Esophagus mucosa (tissue), 1 donor: ENCODE measurements at regions not wholly inside any gene's neighbourhood (a gene's known extent, or its start where the extent isn't known, plus 50 kb on each side); places are given as distances from the start of the nearest gene placed in this dataset.
"Not testable (repeated sequence)": the region's sequence is repeated elsewhere in the genome, so short reads cannot be mapped to it uniquely, and the experiment has no call there.

Experiments used
- ATAC-seq: fragments of 200-7000 bp; cut with Tn5 transposase; one replicate; pipeline ENCODE4 v1.9.1; 2020
- donor health status: DM: yes; HTN: yes; CAD: no.

DNA sequence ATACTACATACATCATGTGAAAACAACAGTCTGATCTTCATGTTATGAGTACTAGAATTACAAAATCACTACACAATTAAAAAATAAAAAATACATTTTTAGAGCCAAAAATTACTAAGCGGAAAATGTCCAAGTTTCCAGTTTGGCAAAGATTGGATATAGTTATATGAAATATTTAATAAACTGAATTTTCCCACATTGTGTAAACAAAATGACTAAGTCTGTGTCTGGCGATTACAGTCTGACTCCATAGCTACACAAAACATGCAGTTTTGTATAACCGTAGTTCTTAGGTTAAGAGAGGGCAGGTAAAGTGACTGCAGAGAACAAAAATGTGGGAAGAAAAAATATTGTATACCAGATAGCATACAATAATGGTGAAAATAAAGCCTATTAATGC lies 59.2 kb upstream of the TMEM47 start:
- no peak for ATAC-seq

DNA sequence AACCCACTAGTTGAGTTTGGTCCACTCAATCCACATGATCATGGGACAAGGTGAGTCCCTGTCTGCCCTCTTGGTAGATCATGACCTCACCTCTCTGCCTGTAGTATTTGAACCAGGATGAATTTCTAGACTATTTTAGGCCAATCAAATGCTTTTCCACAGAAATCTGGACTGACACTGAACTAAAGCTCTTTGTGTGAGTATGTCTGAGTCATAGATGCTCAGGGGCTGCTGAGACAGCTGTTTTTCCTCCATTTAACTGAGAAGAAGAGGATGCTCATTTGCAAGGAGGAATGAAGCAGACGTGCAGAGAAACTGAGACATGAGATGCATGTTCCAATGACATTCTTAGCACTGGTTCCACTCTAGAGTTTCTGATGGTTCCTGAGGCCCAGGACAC lies 77.3 kb upstream of the TMEM47 start:
- ATAC-seq, result no peak

DNA sequence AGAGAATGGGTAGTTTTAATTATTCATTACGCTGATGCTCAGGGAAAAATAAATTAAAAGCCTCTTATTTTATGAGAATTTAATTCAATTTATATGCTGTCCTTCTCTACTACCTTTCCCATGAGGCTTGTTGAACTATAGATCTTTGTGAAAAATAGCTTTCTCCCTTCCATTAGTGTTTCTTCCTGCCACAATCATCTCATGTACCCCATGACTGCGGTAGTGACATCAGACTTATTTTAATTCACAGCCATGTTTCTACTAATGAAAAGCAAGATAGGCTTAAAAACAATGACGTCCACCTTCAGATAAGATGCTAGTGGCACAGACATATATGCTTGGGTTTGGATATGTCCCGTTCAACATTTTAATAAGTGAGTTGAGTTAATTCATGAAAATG lies 87.4 kb upstream of the TMEM47 start:
- ATAC-seq, result no peak

DNA sequence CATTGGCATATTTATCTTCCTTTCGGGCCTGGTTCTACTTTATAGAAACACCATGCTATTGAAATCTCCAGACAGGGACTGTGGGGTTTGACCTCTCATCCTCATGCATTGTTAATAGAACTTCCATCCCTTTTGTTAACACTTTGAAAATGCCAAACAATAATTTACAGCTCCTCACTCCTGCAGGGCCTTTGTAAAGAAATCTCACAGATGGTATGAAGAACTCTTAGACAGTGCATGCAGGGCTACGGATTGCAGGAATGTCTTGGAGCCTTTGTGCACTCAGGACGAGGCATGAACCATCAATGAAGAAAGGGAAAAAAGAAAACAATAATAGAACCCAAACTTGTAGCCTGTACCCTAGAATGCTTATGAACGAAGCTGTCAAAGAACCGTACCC lies 92.8 kb upstream of the TMEM47 start:
- ATAC-seq, result no peak

DNA sequence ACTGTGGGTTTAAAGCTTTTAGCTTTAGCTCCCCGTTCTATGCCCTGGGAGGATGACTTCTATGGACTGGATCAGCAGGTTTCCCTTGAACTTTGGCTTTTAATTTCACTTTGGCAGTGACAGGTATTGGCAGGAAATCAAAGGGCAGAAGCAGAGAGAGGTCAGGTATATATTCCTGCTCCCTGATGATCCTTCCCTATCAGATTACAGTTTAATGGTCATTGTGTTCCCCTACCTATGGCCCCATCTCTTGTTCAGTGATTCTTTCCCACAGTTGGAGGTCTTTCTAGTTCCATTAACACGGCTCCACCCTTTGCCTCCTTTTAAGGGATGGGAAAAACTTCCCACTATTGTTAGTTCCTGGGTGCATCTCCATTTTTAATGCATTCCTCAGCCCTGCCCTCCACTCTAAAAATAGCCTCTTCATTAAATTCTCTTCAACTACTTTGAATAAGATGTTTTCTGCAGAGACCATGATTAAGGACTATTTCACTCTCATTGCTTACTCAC lies 107.8 kb upstream of the TMEM47 start:
- no peak for ATAC-seq

DNA sequence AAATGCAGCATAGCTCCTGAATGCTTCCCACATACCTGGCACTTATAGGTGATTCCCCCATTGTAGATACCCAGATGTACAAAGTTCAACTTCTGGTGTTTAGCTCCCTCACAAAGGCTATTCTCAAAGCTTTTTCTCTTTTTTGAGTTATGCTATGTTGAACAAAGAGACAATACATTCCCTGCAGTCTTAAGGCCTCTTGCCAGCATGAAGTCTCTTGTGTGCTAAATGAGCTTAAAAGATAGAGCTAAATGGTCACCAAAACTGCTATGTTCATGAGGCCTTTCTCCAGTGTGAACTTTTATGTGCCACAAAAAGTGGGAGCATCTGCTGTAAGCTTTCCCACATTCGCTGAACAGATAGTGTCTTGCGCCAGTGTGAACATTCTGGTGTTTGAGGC lies 111.2 kb upstream of the TMEM47 start:
- no peak for ATAC-seq

DNA sequence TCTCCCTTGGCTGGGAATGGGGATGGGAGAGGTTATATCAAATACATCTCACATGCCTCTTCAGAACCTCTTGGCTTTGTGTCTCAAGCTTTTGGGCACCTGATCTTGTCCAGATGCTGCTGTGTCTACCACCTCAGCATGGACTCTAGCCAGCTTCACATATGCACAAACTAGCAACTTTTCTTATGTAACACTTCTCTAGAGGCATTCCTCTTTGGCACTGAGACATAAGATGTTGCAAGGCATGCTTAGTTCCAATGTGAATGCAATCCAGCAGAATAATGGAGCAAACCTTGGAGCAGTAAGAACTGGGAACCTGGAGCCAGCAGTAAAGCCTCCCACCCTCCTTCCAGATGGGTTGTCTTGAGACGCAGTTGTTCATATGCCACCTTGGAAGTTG lies 113.4 kb upstream of the TMEM47 start:
- no peak for ATAC-seq

DNA sequence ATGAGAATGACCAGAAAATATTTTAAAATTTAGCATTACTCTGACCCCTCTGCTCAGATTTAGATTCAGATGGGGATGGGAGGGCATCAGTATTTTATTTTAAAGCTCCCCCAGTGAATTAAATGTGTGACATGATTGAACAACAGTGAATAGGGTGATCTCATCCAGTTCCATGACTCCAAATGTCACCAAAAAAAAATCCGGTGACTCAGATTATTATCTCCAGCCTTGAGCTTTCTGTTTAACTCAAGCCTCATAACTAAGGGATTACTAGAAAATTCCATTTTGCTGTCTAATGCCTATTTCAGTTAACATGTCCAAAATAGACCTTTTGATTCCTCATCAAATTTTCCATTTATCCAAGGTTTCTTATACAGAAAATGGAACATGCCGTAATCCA lies 121.8 kb upstream of the TMEM47 start:
- no peak for ATAC-seq

DNA sequence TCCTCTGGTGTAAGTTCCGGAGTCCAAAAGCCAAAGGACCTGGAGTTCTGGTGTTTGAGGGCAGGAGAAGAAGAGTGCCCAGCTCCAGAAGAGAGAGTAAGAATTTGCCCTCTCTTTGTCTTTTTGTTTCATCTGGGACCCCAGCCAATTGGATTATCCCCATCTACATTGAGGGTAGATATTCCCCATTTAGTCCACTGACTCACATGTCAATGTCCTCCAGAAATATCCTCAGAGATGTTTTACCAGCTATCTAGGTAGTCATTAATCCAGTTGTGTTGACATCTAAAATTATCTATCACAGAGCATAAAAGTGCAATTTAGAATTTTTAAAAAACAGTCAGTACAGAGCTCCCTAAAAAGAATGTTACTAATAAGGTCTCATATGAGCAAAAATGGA lies 132.9 kb upstream of the TMEM47 start:
- no peak for ATAC-seq

DNA sequence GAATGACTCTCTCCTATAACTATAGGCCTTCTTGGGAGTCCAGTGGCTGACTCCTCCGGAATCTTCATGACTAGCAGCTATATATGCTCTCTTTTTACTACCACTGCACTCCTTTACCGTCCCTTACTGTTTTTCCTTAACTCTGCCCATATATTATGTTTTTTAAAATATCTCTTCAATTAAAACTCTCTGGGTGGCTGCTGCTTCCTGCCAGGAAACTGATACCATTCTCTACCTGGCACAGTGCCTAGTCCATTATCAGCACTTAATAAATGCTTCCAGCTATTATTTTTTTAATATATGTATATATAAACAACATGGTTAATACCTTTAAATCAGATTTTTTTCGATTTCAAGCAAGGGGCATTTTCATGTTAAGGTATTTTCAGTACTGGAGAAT lies 136.6 kb upstream of the FAM47B start:
- ATAC-seq, result no peak

DNA sequence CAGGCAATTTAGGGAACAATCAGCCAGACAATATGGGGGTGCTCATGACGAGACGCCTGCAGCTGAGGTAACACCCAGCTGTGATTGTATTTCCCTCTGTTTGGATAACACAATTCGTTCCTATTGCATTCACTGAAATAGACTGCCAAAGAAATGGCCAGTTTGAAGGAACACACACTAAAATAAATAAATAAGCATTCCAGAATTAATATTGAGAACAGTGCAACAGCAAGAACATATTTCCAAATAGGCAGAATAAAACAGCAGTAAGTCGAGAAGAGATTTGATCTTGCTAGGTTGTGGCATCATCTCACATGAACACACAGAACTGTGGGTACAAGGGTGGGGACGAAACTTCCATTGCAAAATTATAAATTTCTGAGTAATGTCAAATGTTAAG lies 133.5 kb upstream of the FAM47B start:
- ATAC-seq, result no peak

DNA sequence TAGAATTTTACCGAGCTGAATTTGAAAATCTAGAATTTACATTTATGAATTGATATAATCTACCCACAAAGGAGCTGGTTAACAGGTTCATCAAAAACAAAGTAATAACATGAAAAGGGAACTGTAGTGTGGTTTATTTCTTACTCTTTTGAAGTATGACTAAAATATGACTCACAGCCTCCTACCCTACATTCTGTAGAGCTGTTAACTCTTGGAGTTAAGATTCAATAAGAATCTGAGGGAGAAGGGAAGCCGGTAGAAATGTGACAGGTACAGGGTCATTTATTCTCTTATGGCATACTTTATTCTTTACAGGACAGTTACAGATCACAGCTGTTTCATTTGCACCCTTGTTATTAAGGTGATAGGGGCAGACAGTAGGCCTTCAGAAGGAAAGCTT lies 132.2 kb upstream of the FAM47B start:
- no peak for ATAC-seq

DNA sequence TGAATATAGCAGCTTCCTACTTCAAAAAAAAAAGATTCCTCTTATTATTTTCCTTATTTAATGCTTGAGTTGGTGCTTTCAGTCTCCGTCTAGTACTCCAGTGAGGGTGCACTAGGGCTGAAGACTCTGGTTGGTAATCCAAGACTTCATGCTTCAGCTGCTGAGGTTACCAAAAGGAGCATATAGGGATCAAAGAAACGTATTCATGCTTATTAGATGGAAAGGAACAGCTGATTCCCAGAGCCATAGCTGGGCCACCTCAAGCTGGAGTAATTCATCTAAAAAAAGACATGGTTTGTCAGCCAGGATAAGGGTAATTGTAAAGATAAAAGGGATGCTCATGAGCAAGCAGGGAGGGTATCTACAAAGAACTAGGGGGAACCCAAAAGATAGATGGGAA lies 131.7 kb upstream of the FAM47B start:
- no peak for ATAC-seq

DNA sequence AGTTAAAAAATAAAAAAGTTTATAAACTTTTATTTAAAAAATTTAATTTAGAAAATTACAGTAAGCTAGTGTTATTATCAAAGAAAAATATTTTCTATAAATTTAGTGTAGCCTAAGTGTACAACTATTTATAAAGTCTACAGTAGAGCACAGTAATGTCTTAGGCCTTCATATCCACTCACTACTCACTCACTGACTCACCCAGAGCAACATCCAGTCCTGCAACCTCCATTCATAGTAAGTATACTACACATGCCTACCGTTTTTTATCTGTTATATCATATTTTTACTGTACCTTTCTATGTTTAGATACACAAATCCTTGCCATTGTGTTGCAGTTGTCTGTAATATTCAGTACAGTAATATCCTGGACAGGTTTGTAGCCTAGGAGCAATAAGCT lies 129.0 kb upstream of the FAM47B start:
- no peak for ATAC-seq

DNA sequence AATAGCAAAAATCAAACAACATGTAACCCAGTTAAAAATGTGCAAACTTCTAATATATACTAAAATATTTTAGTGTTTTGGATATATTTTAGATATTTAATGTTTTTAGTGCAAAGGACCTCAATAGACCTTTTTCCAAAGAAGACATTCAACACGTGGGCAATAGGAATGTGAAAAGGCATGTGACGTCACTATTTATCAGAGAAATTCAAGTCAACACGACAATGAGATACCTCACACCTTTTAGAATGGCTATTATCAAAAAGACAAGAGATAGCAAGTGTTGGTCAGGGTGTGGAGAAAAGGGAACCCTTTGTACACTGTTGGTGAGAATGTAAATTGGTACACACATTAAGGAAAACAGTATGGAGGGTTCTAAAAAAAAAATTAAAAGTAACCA lies 115.6 kb upstream of the FAM47B start:
- no peak for ATAC-seq

DNA sequence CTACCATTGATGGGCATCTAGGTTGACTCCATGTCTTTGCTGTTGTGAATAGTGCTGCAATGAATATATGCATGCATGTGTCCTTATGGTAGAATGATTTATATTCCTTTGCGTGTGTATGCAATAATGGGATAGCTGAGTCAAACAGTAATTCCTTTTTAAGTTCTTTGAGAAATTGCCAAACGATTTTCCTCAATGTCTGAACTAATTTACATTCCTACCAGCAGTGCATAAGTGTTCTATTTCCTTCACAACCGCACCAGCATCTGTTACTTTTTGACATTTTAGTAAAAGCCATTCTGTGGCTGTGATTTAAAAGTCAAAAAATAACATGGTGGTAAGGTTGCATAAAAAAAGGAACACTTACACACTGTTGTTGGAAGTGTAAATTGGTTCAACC lies 103.1 kb upstream of the FAM47B start:
- ATAC-seq, result no peak

DNA sequence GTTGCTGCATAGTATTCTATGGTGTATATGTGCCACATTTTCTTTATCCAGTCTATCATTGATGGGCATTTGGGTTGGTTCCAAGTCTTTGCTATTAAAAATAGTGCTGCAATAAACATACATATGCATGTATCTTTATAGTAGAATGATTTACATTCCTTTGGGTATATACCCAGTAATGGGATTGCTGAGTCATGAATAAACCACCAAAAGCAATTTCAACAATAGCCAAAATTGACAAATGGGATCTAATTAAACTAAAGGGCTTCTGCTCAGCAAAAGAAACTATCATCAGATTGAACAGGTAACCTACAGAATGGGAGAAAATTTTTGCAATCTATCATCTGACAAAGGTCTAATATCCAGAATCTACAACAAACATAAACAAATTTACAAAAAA lies 101.4 kb upstream of the FAM47B start:
- ATAC-seq, result not testable (repeated sequence)

DNA sequence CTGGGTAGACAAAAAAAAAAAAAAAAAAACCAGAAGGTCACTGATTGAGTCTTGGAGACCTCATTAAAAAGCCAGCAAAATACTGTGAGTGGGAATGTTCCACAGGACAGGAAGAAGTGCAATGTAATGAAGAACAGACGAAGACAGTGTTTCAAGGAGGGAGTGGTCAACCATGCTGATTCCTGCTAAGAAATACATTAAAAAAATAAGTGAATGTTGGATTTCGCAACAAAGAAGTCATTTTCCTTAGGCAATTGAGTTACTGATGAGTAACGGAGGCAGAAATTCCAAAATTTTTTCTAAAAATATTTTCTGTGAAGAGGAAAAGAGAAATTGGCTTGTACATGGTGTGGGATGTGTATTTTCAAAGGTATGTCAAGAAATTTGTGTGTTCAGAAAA lies 94.3 kb upstream of the FAM47B start:
- no peak for ATAC-seq

DNA sequence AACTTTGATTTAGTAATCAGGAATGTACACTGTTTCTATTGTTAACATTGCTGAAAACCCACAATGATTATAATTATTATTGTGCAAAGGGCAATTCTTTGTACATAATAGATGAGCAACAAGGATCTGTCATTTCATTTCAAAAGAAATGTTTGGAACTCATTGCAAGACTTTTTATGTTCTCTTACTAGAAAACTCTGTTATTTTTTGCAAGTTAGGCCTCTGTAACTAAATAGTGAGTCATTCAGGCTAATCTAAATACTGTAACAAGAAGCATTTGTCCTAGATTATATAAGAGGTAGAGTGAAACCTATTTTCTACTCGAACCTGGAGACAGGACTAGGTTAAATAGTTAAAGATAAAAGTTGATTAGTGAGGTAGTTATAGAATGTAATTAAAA lies 93.2 kb upstream of the FAM47B start:
- no peak for ATAC-seq

DNA sequence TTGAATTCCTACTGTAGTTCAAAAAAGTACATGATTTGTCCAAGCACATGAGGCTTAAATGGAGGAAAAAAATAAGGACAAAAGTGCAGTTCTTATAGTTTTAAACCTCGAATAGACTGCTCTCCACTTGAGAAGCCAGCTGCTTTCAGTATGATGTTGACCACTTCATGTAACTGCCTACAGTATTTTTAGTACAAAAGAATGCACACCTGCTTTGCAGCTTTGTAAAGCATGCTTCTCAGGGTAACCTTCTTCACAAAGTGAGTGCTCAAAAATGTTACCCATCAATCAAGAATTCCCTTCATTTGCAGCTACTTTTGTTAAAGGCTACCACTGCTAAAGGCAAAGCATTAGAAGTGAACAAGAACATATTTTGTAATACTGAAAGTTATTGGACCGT lies 83.4 kb upstream of the FAM47B start:
- ATAC-seq, result no peak

DNA sequence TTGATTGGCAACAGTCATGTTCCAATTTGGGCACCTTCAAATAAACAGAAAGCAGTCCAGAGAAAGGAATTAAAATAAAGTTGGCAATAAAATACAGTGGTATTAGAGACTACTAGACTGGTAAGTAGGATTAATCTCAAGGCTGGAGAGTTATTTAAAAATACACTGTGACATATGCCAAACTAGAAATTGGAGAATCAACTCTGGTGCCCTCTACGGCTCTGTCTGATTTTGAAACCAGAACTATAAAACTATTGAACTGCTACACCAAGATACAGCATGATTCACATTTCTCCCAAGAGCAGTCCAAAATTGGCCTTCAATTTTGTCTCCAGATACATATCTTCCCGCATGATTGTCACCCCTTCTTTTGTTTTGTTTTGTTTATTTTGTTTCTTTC lies 78.7 kb upstream of the FAM47B start:
- ATAC-seq, result no peak

DNA sequence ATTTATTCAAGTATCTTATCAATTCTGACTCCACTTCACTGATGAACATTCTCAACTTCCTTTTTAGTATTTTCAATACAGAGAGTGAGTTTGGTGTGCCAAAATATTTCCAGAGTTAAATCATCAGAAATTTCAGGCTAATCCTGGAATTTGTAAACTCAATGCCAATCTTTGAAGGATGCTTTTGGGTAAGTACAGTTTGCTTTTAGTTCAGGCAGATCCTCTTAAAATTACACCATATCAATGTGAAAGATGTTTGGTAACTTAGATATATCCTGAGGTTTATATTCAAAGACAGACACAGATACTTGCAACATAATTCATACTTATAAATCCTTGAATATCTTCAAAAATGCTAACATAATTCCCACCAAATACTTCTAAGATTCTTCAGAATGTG lies 76.0 kb upstream of the FAM47B start:
- ATAC-seq, result no peak

DNA sequence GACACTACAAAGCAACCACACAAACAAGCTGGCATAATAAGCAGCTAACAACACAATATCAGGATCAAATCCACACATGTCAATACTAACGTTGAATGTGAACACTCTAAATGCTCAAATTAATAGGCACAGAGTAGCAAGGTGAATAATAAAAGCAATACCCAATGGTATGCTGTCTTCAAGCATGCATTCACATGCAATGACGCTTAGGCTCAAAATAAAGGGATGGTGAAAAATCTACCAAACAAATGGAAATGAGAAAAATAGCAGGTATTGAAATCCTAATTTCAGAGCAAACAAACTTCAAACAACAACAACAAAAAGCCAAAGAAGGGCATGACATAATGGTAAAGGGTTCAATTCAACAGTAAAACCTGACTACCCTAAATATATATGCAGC lies 74.0 kb upstream of the FAM47B start:
- no peak for ATAC-seq

DNA sequence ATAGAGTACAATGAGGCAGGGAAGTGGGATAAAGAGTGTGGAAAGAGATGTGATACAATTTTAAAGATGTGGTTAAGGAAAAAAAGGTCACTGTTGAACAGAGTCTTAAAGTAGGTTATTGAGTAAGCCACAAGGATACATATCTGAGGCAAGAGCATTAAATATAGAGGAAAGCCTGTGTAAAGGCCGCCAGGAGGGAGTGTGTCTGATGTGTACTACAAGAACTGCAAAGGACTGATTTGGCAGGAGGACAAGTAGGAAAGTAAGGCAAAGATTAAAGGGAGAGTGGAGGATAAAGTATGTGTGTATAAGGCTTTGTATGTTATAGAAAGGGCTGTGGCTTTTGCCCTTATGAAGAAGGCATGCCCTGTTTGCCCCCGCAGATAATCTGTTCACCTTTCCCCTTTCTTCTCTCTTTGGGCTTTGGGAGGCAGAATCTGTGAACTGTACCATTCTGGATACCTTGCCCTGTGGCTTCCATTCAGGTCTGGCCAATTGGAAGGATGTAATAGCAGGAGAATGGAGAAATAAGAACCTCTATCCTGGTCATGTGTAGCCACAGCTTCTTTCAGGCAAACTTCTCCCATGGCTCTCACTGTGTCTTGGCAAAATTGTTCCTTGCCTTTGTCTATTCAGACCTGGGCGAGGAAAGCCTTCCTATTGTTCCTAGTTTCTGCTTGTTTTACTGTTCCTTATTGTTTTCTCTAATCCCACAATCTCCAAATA lies 68.9 kb upstream of the FAM47B start:
- no peak for ATAC-seq

DNA sequence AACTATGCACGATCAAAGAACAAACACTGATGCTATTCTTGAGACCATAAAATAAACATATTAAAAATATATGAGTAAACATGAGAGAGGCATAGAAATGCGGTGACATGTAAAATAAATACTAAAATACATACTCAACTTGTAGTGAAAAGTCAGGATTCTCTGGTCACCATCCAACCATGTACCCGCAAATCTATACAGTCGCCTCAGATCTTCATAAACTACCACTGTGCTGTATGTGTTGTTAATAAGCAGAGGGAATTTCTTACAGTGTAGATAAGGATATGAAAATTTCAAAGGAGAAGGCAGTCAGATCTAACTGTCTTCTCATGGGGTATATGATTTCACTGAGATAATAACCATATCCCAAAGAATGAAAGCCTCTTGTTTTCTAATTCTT lies 67.8 kb upstream of the FAM47B start:
- no peak for ATAC-seq
